K562 (cell line): ENCODE measurements at regions not wholly inside any gene's neighbourhood (a gene's known extent, or its start where the extent isn't known, plus 50 kb on each side); places are given as distances from the start of the nearest gene placed in this dataset.
A peak's percentile ranks its signal among the peaks of the same experiment; 100 is the strongest.

Experiments
- ARHGAP35 ChIP-seq: fragments of 450-650 bp; IDR thresholded peaks from 2 replicates; pipeline ENCODE4 v1.6.1; 2018; ENCODE audit not compliant: partially characterized antibody
- CBX8 ChIP-seq: fragments of 200-600 bp; sonication (generic); IDR thresholded peaks from 2 replicates; pipeline ENCODE4 v1.6.1; 2012; ENCODE audit warnings: borderline replicate concordance, mixed run types, low read depth, mild to moderate bottlenecking, moderate library complexity, mixed read lengths, low read length, control low read depth, inconsistent platforms; ENCODE audit not compliant: poor library complexity, severe bottlenecking; ENCODE audit errors: extremely low read depth
- DPF2 ChIP-seq: fragments of 450-650 bp; IDR thresholded peaks from 2 replicates; pipeline ENCODE4 v1.6.1; 2016
- EZH2 ChIP-seq: IDR thresholded peaks from 2 replicates; pipeline ENCODE4 v1.6.1; 2012; ENCODE audit warnings: low read depth, mild to moderate bottlenecking, inconsistent platforms, low read length, borderline replicate concordance
- HDAC2 ChIP-seq: fragments of 450-650 bp; IDR thresholded peaks from 2 replicates; pipeline ENCODE4 v1.6.1; 2016; ENCODE audit warnings: mild to moderate bottlenecking
- HDGF ChIP-seq: fragments of 450-650 bp; IDR thresholded peaks from 2 replicates; pipeline ENCODE4 v1.6.1; 2016
- LEF1 ChIP-seq: fragments of 450-650 bp; IDR thresholded peaks from 2 replicates; pipeline ENCODE4 v1.6.1; 2016; ENCODE audit warnings: mild to moderate bottlenecking
- RBM15 ChIP-seq: fragments of 200-400 bp; formaldehyde crosslinking; IDR thresholded peaks from 2 replicates; pipeline ENCODE4 v1.6.1; 2018; ENCODE audit warnings: mild to moderate bottlenecking, low read length, moderate library complexity; ENCODE audit not compliant: insufficient read depth
- SP1 ChIP-seq: sonication (generic); formaldehyde crosslinking; IDR thresholded peaks from 2 replicates; pipeline ENCODE4 v1.8.1; 2022; ENCODE audit warnings: mild to moderate bottlenecking, missing genetic modification reagents
- SRF ChIP-seq, 2 experiments: fragments of 250-450, 450-650 bp in 1 of 2; sonication (Bioruptor Pico) in 1 of 2; sonication (generic) in 1 of 2; formaldehyde crosslinking; IDR thresholded peaks; 2 replicates each; pipeline versions ENCODE4 v1.5.0 to v1.5.1; 2020 to 2022; ENCODE audit warnings: mild to moderate bottlenecking in 1 of 2, missing genetic modification reagents in 1 of 2
- TBP ChIP-seq: optimal IDR thresholded peaks from 2 replicates; pipeline ENCODE3; 2011; ENCODE audit warnings: low read depth, low read length, improper control_type of control experiment
- U2AF1 ChIP-seq: fragments of 200-400 bp; formaldehyde crosslinking; optimal IDR thresholded peaks from 2 replicates; pipeline ENCODE3; 2017; ENCODE audit warnings: mild to moderate bottlenecking, low read depth, low read length, moderate library complexity
- XRCC3 ChIP-seq: fragments of 450-650 bp; IDR thresholded peaks from 2 replicates; pipeline ENCODE4 v1.6.1; 2017; ENCODE audit warnings: mild to moderate bottlenecking, moderate library complexity
- TF ChIP-seq, protein P1 (sequence below), 3 experiments: IDR thresholded peaks in 2 of 3; conservative IDR thresholded peaks in 1 of 3; 2 replicates each; pipeline ENCODE4 v1.5.1; 2011 to 2012; ENCODE audit warnings: low read length in 3 of 3, mild to moderate bottlenecking in 3 of 3, control low read depth in 2 of 3, improper control_type of control experiment in 1 of 3, inconsistent platforms in 1 of 3, low read depth in 1 of 3, mixed read lengths in 1 of 3, moderate library complexity in 1 of 3; ENCODE audit not compliant: insufficient read depth in 2 of 3

GRCh38 chr12:30823156-30823699 is 68.5 kb upstream of the CAPRIN2 start:
- TF ChIP-seq XRCC3: no peak
- no peak for TF ChIP-seq HDGF
- TF ChIP-seq HDAC2: no peak
- no peak for TF ChIP-seq DPF2
- no peak for TF ChIP-seq U2AF1
- TF ChIP-seq, protein P1, sequence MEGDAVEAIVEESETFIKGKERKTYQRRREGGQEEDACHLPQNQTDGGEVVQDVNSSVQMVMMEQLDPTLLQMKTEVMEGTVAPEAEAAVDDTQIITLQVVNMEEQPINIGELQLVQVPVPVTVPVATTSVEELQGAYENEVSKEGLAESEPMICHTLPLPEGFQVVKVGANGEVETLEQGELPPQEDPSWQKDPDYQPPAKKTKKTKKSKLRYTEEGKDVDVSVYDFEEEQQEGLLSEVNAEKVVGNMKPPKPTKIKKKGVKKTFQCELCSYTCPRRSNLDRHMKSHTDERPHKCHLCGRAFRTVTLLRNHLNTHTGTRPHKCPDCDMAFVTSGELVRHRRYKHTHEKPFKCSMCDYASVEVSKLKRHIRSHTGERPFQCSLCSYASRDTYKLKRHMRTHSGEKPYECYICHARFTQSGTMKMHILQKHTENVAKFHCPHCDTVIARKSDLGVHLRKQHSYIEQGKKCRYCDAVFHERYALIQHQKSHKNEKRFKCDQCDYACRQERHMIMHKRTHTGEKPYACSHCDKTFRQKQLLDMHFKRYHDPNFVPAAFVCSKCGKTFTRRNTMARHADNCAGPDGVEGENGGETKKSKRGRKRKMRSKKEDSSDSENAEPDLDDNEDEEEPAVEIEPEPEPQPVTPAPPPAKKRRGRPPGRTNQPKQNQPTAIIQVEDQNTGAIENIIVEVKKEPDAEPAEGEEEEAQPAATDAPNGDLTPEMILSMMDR (IDR thresholded peaks at IDR 0.05 in 2 of 3, conservative IDR thresholded peaks at IDR 0.05 in 1 of 3; ENCODE audit: insufficient read depth in 2 of 3, low read depth in 1 of 3, low read length in 3 of 3): 0 out of 6 replicates have a peak, but pooled peaks of 1 of the 3 experiments have one; percentile 8
- TF ChIP-seq TBP: no peak
- TF ChIP-seq SRF (CRISPR knock-in tag; IDR thresholded peaks at IDR 0.05): no peak
- no peak for TF ChIP-seq EZH2
- no peak for TF ChIP-seq LEF1
- no peak for TF ChIP-seq CBX8
- no peak for TF ChIP-seq ARHGAP35
- TF ChIP-seq SP1 (CRISPR knock-in tag): no peak
- TF ChIP-seq RBM15: no peak
